ENCODE measurements at regions not wholly inside any gene's neighbourhood (a gene's known extent, or its start where the extent isn't known, plus 50 kb on each side); places are given as distances from the start of the nearest gene placed in this dataset.

DNA sequence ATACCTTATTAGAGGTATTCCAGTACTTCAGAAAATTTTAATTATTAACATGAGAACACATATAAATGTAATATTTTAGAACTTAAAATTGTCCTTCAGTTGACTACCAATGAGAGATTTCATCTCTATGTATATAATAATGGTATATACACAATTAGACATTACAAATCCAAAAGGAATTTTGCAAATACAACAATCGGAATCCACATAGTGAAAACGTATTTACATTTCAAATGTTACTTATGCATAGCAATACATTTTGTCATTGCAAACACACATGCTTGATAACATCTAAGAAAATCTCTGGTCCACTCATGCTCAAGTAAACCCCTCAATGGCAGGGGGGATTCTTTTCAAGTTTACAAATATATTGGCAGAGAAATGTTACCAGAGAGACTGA is 2345.2 kb downstream of the PCDH9 start:
- TF ChIP-seq RAD21 (IDR thresholded peaks at IDR 0.05; ENCODE audit: low read length) (no peak), MXI1 (IDR thresholded peaks at IDR 0.05; ENCODE audit: borderline replicate concordance, low read depth, low read length) (no peak), POLR2A (IDR thresholded peaks at IDR 0.05; ENCODE audit: low read depth, low read length) (no peak), FOS (IDR thresholded peaks at IDR 0.05; ENCODE audit: low read depth, low read length) (no peak), RCOR1 (IDR thresholded peaks at IDR 0.05; ENCODE audit: insufficient replicate concordance, low read length) (no peak), BHLHE40 (IDR thresholded peaks at IDR 0.05; ENCODE audit: low read depth, low read length) (no peak)
- TF ChIP-seq, protein P1, sequence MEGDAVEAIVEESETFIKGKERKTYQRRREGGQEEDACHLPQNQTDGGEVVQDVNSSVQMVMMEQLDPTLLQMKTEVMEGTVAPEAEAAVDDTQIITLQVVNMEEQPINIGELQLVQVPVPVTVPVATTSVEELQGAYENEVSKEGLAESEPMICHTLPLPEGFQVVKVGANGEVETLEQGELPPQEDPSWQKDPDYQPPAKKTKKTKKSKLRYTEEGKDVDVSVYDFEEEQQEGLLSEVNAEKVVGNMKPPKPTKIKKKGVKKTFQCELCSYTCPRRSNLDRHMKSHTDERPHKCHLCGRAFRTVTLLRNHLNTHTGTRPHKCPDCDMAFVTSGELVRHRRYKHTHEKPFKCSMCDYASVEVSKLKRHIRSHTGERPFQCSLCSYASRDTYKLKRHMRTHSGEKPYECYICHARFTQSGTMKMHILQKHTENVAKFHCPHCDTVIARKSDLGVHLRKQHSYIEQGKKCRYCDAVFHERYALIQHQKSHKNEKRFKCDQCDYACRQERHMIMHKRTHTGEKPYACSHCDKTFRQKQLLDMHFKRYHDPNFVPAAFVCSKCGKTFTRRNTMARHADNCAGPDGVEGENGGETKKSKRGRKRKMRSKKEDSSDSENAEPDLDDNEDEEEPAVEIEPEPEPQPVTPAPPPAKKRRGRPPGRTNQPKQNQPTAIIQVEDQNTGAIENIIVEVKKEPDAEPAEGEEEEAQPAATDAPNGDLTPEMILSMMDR (conservative IDR thresholded peaks at IDR 0.05; ENCODE audit: low read depth, low read length): no peak
- TF ChIP-seq, protein P2, sequence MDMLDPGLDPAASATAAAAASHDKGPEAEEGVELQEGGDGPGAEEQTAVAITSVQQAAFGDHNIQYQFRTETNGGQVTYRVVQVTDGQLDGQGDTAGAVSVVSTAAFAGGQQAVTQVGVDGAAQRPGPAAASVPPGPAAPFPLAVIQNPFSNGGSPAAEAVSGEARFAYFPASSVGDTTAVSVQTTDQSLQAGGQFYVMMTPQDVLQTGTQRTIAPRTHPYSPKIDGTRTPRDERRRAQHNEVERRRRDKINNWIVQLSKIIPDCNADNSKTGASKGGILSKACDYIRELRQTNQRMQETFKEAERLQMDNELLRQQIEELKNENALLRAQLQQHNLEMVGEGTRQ (IDR thresholded peaks at IDR 0.05; ENCODE audit: low read depth, low read length): no peak
